Right ventricle myocardium inferior (tissue), 1 donor: ENCODE measurements at regions not wholly inside any gene's neighbourhood (a gene's known extent, or its start where the extent isn't known, plus 50 kb on each side); places are given as distances from the start of the nearest gene placed in this dataset.
"Not testable (repeated sequence)": the region's sequence is repeated elsewhere in the genome, so short reads cannot be mapped to it uniquely, and the experiment has no call there.

Experiments
- ATAC-seq: fragments of 200-7000 bp; cut with Tn5 transposase; one replicate; pipeline ENCODE4 v1.9.1; 2020; ENCODE audit warnings: mild to moderate bottlenecking, moderate library complexity
- DNase-seq: peaks from one replicate; pipeline ENCODE4 v3.0.0; 2021; ENCODE audit errors: missing footprints
- intact Hi-C: fragments of 100-400 bp; cut with DNase I; formaldehyde crosslinking; loops from one replicate; pipeline ENCODE4 v1.11.0; 2022
- donor health status: DM: no; HTN: yes; CAD: no; lungs with severe emphysema.

GRCh38 chr4:52207146-52207545, 156.0 kb downstream of the SPATA18 start:
- ATAC-seq, DNase-seq, intact Hi-C loops: not testable (repeated sequence)

DNA sequence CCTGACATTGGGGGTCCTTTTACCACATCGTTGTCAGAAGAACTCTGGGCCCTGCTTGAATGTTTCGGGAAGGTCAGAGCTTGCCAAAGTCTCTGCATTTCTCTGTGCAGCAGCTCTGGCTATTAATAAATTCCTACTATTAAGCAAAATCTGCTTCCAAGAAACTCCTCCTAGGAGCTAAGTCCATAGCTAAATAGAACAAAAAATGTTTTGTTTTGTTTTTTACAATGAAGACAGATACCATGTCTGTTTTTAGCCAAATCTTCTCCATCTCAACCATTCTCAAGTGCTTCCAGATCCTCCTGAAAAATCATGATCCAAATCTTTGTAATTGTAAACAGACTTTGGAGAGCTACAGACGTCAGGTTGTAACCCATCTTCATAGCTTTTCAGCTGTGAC, 161.6 kb downstream of the SPATA18 start:
- ATAC-seq: no peak
- DNase-seq: no peak
- intact Hi-C loops: no loop called here

DNA sequence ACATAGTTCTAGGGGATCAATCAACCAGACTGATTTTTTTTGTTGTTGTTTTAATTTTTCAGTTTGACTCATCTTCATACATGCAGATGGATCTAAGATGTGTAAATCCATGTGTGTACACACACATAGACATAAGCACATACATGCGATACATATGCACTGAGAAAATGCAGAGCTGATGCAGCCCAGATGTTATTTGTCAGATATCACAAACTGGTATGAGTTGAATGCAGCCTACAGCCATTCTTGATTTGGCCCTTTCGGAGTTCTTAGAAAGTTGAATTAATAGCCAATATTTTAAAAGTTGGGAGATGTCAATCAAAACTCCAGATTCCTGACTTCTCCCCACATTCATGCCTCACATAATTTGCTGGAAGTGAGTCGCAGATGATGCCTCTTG, 180.4 kb downstream of the SPATA18 start:
- intact Hi-C loops: loop anchor here (10.0 kb wide), 1 partner anchor 753 kb away; no protein-coding TSS in a partner anchor
- ATAC-seq (no peak), DNase-seq (no peak)

DNA sequence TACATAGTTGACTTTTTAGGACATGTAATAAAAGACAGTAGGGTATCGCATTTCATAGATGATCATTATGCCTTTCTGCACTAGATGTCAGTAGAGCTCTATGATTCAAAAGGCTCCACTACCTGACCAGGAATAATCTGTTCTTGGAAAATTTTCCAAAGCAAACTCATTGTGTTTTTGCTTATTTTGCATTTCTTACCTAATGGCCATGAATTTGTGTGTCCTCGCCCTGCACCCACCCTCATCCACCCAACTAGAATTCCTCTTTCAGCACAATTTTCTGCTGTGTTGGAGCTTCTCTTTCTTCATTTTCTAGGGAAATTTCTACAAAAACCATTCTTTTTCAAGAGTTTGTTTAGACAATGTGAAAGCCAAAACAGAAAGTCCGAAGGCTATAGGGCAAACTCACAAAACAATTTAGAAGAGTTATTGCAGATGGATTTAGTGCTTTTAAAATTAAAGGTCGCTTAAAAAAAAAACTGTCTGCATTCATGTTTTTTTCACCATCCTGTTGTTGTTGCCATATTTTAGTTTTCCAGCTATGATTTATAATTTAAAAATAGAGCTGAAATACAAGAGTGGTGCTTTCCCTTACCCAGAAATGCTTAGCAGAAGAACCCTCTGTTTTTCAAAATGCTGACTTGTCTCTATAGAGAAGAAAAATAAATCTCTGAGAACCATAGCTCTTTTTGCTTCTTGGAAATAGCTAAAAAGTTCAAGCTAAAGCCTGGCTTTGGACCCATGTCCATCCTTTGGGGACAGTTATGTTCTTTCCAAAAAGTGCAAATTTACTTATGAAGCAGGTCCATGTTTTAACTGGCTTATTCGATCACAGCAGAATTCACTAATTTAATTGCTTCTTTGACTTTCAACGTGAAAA, 183.7 kb downstream of the SPATA18 start:
- intact Hi-C loops: loop anchor here (2.0 to 10.0 kb wide), 3 partner anchors 138 to 2000 kb away; no protein-coding TSS in a partner anchor
- ATAC-seq (peak; percentile 92), DNase-seq (no peak)

GRCh38 chr4:52235552-52236201, 184.6 kb downstream of the SPATA18 start:
- ATAC-seq (no peak), DNase-seq (no peak)
- intact Hi-C loops: loop anchor here (2.0 to 10.0 kb wide), 3 partner anchors 137 to 1999 kb away; no protein-coding TSS in a partner anchor

GRCh38 chr4:52241916-52242315, 190.8 kb downstream of the SPATA18 start:
- DNase-seq (no peak), ATAC-seq (no peak)
- intact Hi-C loops: no loop called here

- intact Hi-C loops: no loop called here
- ATAC-seq (no peak), DNase-seq (no peak)
These were observed 192.3 kb downstream of the SPATA18 start for GRCh38 chr4:52243367-52243766.

- no peak for DNase-seq
- no peak for ATAC-seq
- intact Hi-C loops: no loop called here
These were observed 193.1 kb downstream of the SPATA18 start for GRCh38 chr4:52244103-52244775.

DNA sequence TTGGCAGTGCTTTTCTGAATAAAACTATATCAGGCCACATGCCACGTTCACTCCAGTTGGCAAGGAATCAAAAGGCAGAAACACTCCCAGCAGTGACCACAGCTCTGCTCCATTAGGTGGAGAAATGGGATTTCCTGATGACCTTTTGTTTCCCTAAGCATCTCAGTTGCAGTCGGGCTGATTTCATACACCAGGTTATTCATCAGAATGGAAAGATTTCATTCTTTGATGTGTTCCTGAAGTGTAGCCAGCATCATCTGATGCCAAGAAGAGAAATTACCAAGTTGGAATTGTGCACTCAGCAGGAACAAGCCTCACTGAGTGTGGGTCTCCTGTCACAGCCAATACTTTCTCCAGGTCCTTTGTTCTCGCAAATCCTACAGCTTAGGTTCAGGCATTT, 193.7 kb downstream of the SPATA18 start:
- ATAC-seq: peak; percentile 48
- no peak for DNase-seq
- intact Hi-C loops: no loop called here

- ATAC-seq (peak; percentile 45), DNase-seq (no peak)
- intact Hi-C loops: no loop called here
These were observed 195.7 kb downstream of the SPATA18 start for GRCh38 chr4:52246827-52247226.

- intact Hi-C loops: no loop called here
- ATAC-seq (no peak), DNase-seq (no peak)
These were observed 196.8 kb downstream of the SPATA18 start for GRCh38 chr4:52247941-52248340.

- DNase-seq (no peak), ATAC-seq (no peak)
- intact Hi-C loops: no loop called here
These were observed 197.7 kb downstream of the SPATA18 start for GRCh38 chr4:52248820-52249219.

GRCh38 chr4:52249581-52249980, 198.5 kb downstream of the SPATA18 start:
- DNase-seq (no peak), ATAC-seq (no peak)

GRCh38 chr4:52250154-52250553, 199.1 kb downstream of the SPATA18 start:
- DNase-seq (no peak), ATAC-seq (peak; percentile 92)
- intact Hi-C loops: no loop called here

More at GRCh38 chr4:52249581-52249980, 198.5 kb downstream of the SPATA18 start:
- intact Hi-C loops: no loop called here

- no peak for ATAC-seq
- intact Hi-C loops: no loop called here
- DNase-seq: no peak
These were observed 200.8 kb downstream of the SPATA18 start for GRCh38 chr4:52251864-52252263.

DNA sequence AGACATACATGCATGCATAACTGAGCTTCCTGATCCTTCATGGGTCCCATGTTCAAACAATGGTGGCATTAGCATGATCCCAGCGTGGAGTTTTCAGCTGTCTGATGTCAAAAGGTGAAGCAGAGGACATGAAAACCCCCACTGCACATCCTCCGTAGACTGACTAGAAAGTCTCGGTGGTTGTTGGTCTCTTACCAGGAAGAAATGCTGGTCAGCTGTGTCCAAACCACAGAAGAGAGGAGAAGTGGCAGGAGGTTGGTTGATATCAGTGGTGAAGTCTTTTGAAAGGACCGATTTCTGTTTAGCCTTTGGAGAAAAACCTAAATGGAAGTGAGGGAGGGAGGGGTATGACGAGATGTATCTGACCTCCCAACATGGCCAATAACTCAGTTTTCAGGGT, 201.9 kb downstream of the SPATA18 start:
- DNase-seq (no peak), ATAC-seq (no peak)
- intact Hi-C loops: no loop called here

- intact Hi-C loops: no loop called here
- no peak for DNase-seq
- no peak for ATAC-seq
These were observed 205.4 kb downstream of the SPATA18 start for GRCh38 chr4:52256522-52256921.

DNA sequence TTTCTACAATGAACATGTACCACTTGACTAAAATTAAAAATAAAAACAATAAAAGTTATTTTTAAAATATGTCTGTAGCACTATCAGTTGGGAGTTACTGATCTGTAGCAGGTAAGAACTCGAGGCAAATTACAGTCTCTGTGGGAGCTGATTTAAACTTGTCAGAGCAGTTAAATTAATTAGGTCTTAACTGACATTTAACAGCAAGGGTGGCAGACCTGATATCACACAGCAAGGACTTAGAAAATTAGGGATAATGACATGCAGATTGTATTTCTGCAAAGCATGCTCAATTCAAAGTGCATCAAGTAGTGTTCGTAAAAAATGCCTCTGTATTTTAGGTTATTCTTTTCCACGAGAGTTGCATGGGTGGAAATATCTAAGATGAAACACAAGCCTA, 208.9 kb downstream of the SPATA18 start:
- intact Hi-C loops: loop anchor here (10.0 kb wide), 1 partner anchor 95 kb away; no protein-coding TSS in a partner anchor
- DNase-seq (no peak), ATAC-seq (no peak)

DNA sequence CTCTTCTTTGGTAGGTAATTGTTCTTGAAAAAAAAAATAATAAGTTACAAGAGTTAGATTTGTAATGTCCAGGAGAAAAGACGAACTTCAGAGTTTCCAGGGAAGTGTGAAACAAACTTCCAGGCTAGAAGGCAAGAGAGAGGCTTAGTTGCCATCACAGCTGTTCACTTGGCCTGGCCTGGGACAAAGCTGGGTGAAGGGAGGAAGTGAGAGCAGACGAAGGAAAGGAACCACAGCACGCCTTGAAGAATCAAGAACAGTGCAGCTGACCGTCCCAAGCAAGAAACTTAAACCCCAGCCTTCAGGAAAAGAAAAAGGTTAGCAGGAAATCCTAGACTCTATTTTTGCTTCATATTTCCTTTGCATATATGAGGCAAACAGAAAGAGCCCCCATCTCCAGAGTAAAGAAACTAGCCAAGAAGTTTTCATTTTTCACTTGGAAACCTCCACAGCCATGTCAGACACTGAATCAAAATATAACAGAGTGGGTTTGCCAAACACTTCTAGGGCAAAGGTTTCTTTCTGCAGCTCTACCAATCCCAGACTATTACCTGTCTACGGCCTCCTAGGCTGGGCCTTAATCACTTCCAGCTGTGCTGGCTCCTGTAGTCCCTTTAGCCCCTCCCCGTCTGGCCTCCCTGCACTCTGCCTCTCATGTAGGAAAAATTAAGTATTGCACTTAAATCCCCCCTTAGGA, 209.6 kb downstream of the SPATA18 start:
- intact Hi-C loops: loop anchor here (10.0 kb wide), 1 partner anchor 94 kb away; no protein-coding TSS in a partner anchor
- ATAC-seq (peak; percentile 81), DNase-seq (no peak)
